Sigmoid colon (tissue), 4 donors: ENCODE measurements at regions not wholly inside any gene's neighbourhood (a gene's known extent, or its start where the extent isn't known, plus 50 kb on each side); places are given as distances from the start of the nearest gene placed in this dataset.

ENCODE experiments used
- CTCF ChIP-seq, 4 experiments: fragments of 450-650 bp in 3 of 4; fragments of 200-600 bp in 1 of 4; IDR thresholded peaks; one replicate each; pipeline ENCODE4 v1.5.1; 2016 to 2019; ENCODE audit warnings: antibody characterized with exemption in 4 of 4, mild to moderate bottlenecking in 3 of 4, moderate library complexity in 2 of 4
- EP300 ChIP-seq, 4 donors: sonication (generic); formaldehyde crosslinking; IDR thresholded peaks; one replicate each; pipeline ENCODE4 v1.6.1; 2017; ENCODE audit warnings: antibody characterized with exemption in 4 of 4

- TF ChIP-seq EP300 (IDR thresholded peaks at IDR 0.05) (no peak), CTCF (IDR thresholded peaks at IDR 0.05) (no peak)
Measured at GRCh38 chr4:54365691-54366090, 136.6 kb downstream of the PDGFRA start.
